ENCODE measurements at regions not wholly inside any gene's neighbourhood (a gene's known extent, or its start where the extent isn't known, plus 50 kb on each side); places are given as distances from the start of the nearest gene placed in this dataset.

DNA sequence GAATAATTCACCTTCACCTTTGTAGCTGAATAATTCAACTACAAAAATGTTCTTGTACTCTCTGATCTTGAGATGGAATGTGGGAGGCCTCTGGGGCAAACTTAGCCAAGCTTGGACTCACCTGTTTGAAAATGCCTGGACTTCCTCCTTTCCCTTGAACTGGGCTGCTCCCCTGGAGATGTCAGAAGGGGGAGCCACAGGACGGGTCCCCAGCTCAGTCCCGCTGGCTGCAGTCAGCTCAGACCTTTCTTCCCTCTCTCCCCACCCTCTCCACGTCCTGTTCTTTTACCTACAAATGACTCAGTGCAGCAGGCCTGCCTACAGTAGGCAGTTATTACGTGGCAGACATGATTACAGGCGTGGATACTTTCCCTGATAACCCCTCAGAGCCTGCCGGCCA is 131.5 kb upstream of the RALGAPA2 start:
- Histone ChIP-seq H3K27ac (ENCODE audit: low read length) (no peak overlapping the region), H3K9me3 (ENCODE audit: low read length) (no peaks in the 10 kb centered on the region), H3F3A (ENCODE audit: insufficient read depth, low read length, poor library complexity, severe bottlenecking) (no peaks in the 10 kb centered on the region), H3K27me3 (ENCODE audit: insufficient read depth, low read depth, low read length) (peaks cover 2% of the 10 kb centered on the region), H3K4me2 (ENCODE audit: low read length) (no peak overlapping the region), H2AFZ (ENCODE audit: low read depth, low read length) (no peak overlapping the region), H3K9me2 (ENCODE audit: insufficient read depth, low read length) (no peaks in the 10 kb centered on the region), H3K4me3 (ENCODE audit: low read length) (no peak overlapping the region), H3K79me2 (replicated peaks; ENCODE audit: insufficient read depth, low read length) (no peaks in the 10 kb centered on the region), H3K9ac (ENCODE audit: low read length) (no peak overlapping the region), H3K36me3 (ENCODE audit: insufficient read depth, low read length) (no peaks in the 10 kb centered on the region), H4K20me1 (ENCODE audit: insufficient read depth) (no peaks in the 10 kb centered on the region)
- no peak for TF ChIP-seq POLR2AphosphoS5 (IDR thresholded peaks at IDR 0.05)
- no peak for TF ChIP-seq RAD21 (conservative IDR thresholded peaks at IDR 0.05)
- no peak for TF ChIP-seq TAF1 (IDR thresholded peaks at IDR 0.05; ENCODE audit: low read depth)
- no peak for TF ChIP-seq EZH2 (IDR thresholded peaks at IDR 0.05; ENCODE audit: borderline replicate concordance, insufficient read depth, low read length, poor library complexity, severe bottlenecking)
- TF ChIP-seq EP300 (conservative IDR thresholded peaks at IDR 0.05; ENCODE audit: poor library complexity, severe bottlenecking) = no peak
- no peak for TF ChIP-seq SMC3 (conservative IDR thresholded peaks at IDR 0.05; ENCODE audit: poor library complexity)
- TF ChIP-seq MXI1 (conservative IDR thresholded peaks at IDR 0.05; ENCODE audit: poor library complexity, severe bottlenecking) = no peak
- TF ChIP-seq, protein P1, sequence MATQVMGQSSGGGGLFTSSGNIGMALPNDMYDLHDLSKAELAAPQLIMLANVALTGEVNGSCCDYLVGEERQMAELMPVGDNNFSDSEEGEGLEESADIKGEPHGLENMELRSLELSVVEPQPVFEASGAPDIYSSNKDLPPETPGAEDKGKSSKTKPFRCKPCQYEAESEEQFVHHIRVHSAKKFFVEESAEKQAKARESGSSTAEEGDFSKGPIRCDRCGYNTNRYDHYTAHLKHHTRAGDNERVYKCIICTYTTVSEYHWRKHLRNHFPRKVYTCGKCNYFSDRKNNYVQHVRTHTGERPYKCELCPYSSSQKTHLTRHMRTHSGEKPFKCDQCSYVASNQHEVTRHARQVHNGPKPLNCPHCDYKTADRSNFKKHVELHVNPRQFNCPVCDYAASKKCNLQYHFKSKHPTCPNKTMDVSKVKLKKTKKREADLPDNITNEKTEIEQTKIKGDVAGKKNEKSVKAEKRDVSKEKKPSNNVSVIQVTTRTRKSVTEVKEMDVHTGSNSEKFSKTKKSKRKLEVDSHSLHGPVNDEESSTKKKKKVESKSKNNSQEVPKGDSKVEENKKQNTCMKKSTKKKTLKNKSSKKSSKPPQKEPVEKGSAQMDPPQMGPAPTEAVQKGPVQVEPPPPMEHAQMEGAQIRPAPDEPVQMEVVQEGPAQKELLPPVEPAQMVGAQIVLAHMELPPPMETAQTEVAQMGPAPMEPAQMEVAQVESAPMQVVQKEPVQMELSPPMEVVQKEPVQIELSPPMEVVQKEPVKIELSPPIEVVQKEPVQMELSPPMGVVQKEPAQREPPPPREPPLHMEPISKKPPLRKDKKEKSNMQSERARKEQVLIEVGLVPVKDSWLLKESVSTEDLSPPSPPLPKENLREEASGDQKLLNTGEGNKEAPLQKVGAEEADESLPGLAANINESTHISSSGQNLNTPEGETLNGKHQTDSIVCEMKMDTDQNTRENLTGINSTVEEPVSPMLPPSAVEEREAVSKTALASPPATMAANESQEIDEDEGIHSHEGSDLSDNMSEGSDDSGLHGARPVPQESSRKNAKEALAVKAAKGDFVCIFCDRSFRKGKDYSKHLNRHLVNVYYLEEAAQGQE (IDR thresholded peaks at IDR 0.05; ENCODE audit: borderline replicate concordance) = no peak
- TF ChIP-seq, protein P2, sequence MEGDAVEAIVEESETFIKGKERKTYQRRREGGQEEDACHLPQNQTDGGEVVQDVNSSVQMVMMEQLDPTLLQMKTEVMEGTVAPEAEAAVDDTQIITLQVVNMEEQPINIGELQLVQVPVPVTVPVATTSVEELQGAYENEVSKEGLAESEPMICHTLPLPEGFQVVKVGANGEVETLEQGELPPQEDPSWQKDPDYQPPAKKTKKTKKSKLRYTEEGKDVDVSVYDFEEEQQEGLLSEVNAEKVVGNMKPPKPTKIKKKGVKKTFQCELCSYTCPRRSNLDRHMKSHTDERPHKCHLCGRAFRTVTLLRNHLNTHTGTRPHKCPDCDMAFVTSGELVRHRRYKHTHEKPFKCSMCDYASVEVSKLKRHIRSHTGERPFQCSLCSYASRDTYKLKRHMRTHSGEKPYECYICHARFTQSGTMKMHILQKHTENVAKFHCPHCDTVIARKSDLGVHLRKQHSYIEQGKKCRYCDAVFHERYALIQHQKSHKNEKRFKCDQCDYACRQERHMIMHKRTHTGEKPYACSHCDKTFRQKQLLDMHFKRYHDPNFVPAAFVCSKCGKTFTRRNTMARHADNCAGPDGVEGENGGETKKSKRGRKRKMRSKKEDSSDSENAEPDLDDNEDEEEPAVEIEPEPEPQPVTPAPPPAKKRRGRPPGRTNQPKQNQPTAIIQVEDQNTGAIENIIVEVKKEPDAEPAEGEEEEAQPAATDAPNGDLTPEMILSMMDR (IDR thresholded peaks at IDR 0.05; ENCODE audit: poor library complexity, severe bottlenecking) = no peak

DNA sequence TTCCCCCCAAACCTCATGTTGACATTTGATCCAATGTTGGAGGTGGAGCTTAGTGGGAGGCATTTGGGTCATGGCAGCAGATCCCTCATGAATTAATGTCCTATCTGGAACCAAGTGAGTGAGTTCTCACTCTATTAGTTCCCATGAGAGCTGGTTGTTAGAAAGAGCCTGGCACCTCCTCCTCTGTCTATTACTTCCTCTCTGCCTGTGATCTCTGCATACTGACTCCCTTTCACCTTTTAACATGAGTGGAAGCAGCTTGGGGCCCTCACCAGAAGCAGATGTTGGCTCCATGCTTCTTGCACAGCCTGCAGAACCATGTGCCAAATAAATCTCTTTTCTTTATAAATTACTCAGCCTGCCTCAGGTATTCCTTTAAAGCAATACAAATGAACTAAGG is 127.3 kb upstream of the RALGAPA2 start:
- no peaks in the 10 kb centered on the region for H3K9me3 ChIP-seq (ENCODE audit: low read length)
- H3K9me2 ChIP-seq (ENCODE audit: insufficient read depth, low read length) = no peaks in the 10 kb centered on the region
- H3K4me3 ChIP-seq (ENCODE audit: low read length) = no peak overlapping the region
- H3F3A ChIP-seq (ENCODE audit: insufficient read depth, low read length, poor library complexity, severe bottlenecking) = no peaks in the 10 kb centered on the region
- H3K27ac ChIP-seq (ENCODE audit: low read length) = no peak overlapping the region
- H3K79me2 ChIP-seq (replicated peaks; ENCODE audit: insufficient read depth, low read length) = no peaks in the 10 kb centered on the region
- H3K36me3 ChIP-seq (ENCODE audit: insufficient read depth, low read length) = no peaks in the 10 kb centered on the region
- no peak overlapping the region for H2AFZ ChIP-seq (ENCODE audit: low read depth, low read length)
- H3K27me3 ChIP-seq (ENCODE audit: insufficient read depth, low read depth, low read length) = peaks cover 8% of the 10 kb centered on the region
- no peaks in the 10 kb centered on the region for H4K20me1 ChIP-seq (ENCODE audit: insufficient read depth)
- H3K9ac ChIP-seq (ENCODE audit: low read length) = no peak overlapping the region
- no peak for TF ChIP-seq SMC3 (conservative IDR thresholded peaks at IDR 0.05; ENCODE audit: poor library complexity)
- no peak for TF ChIP-seq RAD21 (conservative IDR thresholded peaks at IDR 0.05)
- TF ChIP-seq EZH2 (IDR thresholded peaks at IDR 0.05; ENCODE audit: borderline replicate concordance, insufficient read depth, low read length, poor library complexity, severe bottlenecking) = no peak
- no peak for TF ChIP-seq TAF1 (IDR thresholded peaks at IDR 0.05; ENCODE audit: low read depth)
- TF ChIP-seq, protein P2 (IDR thresholded peaks at IDR 0.05; ENCODE audit: poor library complexity, severe bottlenecking) = no peak
- no peak for TF ChIP-seq POLR2AphosphoS5 (IDR thresholded peaks at IDR 0.05)
- TF ChIP-seq, protein P1 (IDR thresholded peaks at IDR 0.05; ENCODE audit: borderline replicate concordance) = no peak
- no peak for TF ChIP-seq EP300 (conservative IDR thresholded peaks at IDR 0.05; ENCODE audit: poor library complexity, severe bottlenecking)
- TF ChIP-seq MXI1 (conservative IDR thresholded peaks at IDR 0.05; ENCODE audit: poor library complexity, severe bottlenecking) = no peak
- no peak overlapping the region for H3K4me2 ChIP-seq (ENCODE audit: low read length)
